ENCODE measurements at regions not wholly inside any gene's neighbourhood (a gene's known extent, or its start where the extent isn't known, plus 50 kb on each side); places are given as distances from the start of the nearest gene placed in this dataset.

DNA sequence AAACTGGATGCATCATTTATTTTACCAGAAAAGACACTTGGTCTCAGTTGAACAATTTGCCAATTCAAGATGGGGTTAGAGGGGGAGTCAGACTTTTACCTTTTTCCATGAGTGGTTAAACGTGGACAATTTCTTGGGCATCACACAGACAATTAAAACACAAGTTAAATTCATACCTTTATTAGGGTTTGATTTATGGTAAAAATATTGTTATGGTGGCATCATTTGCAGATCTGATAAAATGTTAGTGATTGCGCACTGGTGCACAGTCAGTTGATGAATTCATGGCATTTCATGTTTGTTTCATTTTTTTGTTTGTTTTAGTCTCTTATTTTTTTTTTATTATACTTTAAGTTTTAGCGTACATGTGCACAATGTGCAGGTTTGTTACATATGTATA is 399.9 kb downstream of the DOK5 start (continued):
- TF ChIP-seq, protein P1, sequence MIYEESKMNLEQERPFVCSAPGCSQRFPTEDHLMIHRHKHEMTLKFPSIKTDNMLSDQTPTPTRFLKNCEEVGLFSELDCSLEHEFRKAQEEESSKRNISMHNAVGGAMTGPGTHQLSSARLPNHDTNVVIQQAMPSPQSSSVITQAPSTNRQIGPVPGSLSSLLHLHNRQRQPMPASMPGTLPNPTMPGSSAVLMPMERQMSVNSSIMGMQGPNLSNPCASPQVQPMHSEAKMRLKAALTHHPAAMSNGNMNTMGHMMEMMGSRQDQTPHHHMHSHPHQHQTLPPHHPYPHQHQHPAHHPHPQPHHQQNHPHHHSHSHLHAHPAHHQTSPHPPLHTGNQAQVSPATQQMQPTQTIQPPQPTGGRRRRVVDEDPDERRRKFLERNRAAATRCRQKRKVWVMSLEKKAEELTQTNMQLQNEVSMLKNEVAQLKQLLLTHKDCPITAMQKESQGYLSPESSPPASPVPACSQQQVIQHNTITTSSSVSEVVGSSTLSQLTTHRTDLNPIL (CRISPR knock-in tag; IDR thresholded peaks at IDR 0.05; ENCODE audit: low read depth): no peak
- no peak for TF ChIP-seq GLIS3 (CRISPR knock-in tag; IDR thresholded peaks at IDR 0.05)
- TF ChIP-seq SNAI2 (CRISPR knock-in tag; IDR thresholded peaks at IDR 0.05): no peak
- TF ChIP-seq BACH2 (CRISPR knock-in tag; IDR thresholded peaks at IDR 0.05; ENCODE audit: borderline replicate concordance): no peak

DNA sequence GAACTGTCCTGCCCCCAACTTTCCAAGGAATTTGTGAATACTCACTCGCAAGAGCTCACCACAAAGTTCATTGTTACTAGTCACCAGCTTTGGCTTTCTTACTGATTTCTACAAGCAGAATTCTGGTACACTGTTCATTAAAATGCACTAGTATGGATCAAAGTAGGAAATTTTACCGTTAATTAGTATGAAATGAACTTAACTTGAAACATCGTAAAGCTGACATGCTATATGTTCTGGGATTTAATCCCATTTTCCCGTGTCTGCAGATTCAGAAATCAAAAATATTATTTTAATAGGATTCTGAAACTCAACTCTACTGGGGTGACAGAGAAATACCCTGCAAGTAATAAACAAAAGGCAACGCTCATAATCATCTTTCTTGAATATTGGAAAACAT is 399.3 kb downstream of the DOK5 start:
- no peak for ATAC-seq
- TF ChIP-seq ZNF70 (CRISPR knock-in tag; IDR thresholded peaks at IDR 0.05) (no peak), CSDC2 (CRISPR knock-in tag; IDR thresholded peaks at IDR 0.05) (no peak), ZFP3 (CRISPR knock-in tag; IDR thresholded peaks at IDR 0.05) (no peak), ARNTL (CRISPR knock-in tag; IDR thresholded peaks at IDR 0.05; ENCODE audit: borderline replicate concordance, low read depth) (no peak), ZNF565 (CRISPR knock-in tag; conservative IDR thresholded peaks at IDR 0.05; ENCODE audit: low read depth) (no peak)
- TF ChIP-seq, protein P2, sequence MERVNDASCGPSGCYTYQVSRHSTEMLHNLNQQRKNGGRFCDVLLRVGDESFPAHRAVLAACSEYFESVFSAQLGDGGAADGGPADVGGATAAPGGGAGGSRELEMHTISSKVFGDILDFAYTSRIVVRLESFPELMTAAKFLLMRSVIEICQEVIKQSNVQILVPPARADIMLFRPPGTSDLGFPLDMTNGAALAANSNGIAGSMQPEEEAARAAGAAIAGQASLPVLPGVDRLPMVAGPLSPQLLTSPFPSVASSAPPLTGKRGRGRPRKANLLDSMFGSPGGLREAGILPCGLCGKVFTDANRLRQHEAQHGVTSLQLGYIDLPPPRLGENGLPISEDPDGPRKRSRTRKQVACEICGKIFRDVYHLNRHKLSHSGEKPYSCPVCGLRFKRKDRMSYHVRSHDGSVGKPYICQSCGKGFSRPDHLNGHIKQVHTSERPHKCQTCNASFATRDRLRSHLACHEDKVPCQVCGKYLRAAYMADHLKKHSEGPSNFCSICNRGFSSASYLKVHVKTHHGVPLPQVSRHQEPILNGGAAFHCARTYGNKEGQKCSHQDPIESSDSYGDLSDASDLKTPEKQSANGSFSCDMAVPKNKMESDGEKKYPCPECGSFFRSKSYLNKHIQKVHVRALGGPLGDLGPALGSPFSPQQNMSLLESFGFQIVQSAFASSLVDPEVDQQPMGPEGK (CRISPR knock-in tag; IDR thresholded peaks at IDR 0.05; ENCODE audit: borderline replicate concordance): no peak
- TF ChIP-seq, protein P3, sequence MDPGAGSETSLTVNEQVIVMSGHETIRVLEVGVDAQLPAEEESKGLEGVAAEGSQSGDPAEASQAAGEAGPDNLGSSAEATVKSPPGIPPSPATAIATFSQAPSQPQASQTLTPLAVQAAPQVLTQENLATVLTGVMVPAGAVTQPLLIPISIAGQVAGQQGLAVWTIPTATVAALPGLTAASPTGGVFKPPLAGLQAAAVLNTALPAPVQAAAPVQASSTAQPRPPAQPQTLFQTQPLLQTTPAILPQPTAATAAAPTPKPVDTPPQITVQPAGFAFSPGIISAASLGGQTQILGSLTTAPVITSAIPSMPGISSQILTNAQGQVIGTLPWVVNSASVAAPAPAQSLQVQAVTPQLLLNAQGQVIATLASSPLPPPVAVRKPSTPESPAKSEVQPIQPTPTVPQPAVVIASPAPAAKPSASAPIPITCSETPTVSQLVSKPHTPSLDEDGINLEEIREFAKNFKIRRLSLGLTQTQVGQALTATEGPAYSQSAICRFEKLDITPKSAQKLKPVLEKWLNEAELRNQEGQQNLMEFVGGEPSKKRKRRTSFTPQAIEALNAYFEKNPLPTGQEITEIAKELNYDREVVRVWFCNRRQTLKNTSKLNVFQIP (CRISPR knock-in tag; IDR thresholded peaks at IDR 0.05; ENCODE audit: borderline replicate concordance, low read depth): no peak

DNA sequence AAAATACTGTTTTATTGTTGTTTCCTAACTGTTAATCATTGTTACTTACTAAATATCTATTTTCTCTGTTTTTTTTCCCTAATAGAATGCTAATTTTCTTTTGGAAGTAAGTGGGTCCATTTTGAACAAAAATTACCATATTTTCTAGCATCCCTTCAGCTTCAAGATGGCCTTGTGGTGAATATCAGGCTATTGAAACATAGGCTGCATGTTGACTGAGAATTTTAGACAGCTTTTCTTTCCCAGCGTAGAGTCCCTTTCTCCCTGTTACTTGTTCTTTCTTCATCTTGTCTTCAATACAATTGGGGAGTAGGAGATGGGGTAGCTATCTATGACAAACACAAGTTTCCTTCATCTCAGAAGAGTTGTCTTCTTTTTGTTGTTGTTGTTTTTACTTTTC is 397.0 kb downstream of the DOK5 start:
- no peak for ATAC-seq
- TF ChIP-seq OSR1 (CRISPR knock-in tag; IDR thresholded peaks at IDR 0.05) (no peak), ZNF565 (CRISPR knock-in tag; conservative IDR thresholded peaks at IDR 0.05; ENCODE audit: low read depth) (no peak), PPARA (CRISPR knock-in tag; IDR thresholded peaks at IDR 0.05; ENCODE audit: borderline replicate concordance) (no peak), BACH2 (CRISPR knock-in tag; IDR thresholded peaks at IDR 0.05; ENCODE audit: borderline replicate concordance) (no peak), CSDC2 (CRISPR knock-in tag; IDR thresholded peaks at IDR 0.05) (no peak), ISL1 (CRISPR knock-in tag; IDR thresholded peaks at IDR 0.05) (no peak), ZNF70 (CRISPR knock-in tag; IDR thresholded peaks at IDR 0.05) (no peak), TOX (CRISPR knock-in tag; IDR thresholded peaks at IDR 0.05; ENCODE audit: borderline replicate concordance) (no peak), ARNTL (CRISPR knock-in tag; IDR thresholded peaks at IDR 0.05; ENCODE audit: borderline replicate concordance, low read depth) (no peak), GLIS3 (CRISPR knock-in tag; IDR thresholded peaks at IDR 0.05) (no peak), ZFP3 (CRISPR knock-in tag; IDR thresholded peaks at IDR 0.05) (no peak), ZNF8 (CRISPR knock-in tag; IDR thresholded peaks at IDR 0.05) (no peak), SNAI2 (CRISPR knock-in tag; IDR thresholded peaks at IDR 0.05) (no peak), ZC3H10 (CRISPR knock-in tag; IDR thresholded peaks at IDR 0.05) (no peak), TCF4 (CRISPR knock-in tag; IDR thresholded peaks at IDR 0.05; ENCODE audit: borderline replicate concordance) (no peak), ZFP30 (CRISPR knock-in tag; IDR thresholded peaks at IDR 0.05) (no peak)
- TF ChIP-seq, protein P4, sequence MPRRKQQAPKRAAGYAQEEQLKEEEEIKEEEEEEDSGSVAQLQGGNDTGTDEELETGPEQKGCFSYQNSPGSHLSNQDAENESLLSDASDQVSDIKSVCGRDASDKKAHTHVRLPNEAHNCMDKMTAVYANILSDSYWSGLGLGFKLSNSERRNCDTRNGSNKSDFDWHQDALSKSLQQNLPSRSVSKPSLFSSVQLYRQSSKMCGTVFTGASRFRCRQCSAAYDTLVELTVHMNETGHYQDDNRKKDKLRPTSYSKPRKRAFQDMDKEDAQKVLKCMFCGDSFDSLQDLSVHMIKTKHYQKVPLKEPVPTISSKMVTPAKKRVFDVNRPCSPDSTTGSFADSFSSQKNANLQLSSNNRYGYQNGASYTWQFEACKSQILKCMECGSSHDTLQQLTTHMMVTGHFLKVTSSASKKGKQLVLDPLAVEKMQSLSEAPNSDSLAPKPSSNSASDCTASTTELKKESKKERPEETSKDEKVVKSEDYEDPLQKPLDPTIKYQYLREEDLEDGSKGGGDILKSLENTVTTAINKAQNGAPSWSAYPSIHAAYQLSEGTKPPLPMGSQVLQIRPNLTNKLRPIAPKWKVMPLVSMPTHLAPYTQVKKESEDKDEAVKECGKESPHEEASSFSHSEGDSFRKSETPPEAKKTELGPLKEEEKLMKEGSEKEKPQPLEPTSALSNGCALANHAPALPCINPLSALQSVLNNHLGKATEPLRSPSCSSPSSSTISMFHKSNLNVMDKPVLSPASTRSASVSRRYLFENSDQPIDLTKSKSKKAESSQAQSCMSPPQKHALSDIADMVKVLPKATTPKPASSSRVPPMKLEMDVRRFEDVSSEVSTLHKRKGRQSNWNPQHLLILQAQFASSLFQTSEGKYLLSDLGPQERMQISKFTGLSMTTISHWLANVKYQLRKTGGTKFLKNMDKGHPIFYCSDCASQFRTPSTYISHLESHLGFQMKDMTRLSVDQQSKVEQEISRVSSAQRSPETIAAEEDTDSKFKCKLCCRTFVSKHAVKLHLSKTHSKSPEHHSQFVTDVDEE (CRISPR knock-in tag; IDR thresholded peaks at IDR 0.05): no peak
- TF ChIP-seq, protein P2 (CRISPR knock-in tag; IDR thresholded peaks at IDR 0.05; ENCODE audit: borderline replicate concordance): no peak
- TF ChIP-seq, protein P5, sequence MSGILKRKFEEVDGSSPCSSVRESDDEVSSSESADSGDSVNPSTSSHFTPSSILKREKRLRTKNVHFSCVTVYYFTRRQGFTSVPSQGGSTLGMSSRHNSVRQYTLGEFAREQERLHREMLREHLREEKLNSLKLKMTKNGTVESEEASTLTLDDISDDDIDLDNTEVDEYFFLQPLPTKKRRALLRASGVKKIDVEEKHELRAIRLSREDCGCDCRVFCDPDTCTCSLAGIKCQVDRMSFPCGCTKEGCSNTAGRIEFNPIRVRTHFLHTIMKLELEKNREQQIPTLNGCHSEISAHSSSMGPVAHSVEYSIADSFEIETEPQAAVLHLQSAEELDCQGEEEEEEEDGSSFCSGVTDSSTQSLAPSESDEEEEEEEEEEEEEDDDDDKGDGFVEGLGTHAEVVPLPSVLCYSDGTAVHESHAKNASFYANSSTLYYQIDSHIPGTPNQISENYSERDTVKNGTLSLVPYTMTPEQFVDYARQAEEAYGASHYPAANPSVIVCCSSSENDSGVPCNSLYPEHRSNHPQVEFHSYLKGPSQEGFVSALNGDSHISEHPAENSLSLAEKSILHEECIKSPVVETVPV (CRISPR knock-in tag; IDR thresholded peaks at IDR 0.05): no peak

Measured in SK-N-SH treated with all-trans-retinoic acid at 6 μM for 48 hours (cell line).